ENCODE measurements at regions not wholly inside any gene's neighbourhood (a gene's known extent, or its start where the extent isn't known, plus 50 kb on each side); places are given as distances from the start of the nearest gene placed in this dataset.

- TF ChIP-seq, protein P1, sequence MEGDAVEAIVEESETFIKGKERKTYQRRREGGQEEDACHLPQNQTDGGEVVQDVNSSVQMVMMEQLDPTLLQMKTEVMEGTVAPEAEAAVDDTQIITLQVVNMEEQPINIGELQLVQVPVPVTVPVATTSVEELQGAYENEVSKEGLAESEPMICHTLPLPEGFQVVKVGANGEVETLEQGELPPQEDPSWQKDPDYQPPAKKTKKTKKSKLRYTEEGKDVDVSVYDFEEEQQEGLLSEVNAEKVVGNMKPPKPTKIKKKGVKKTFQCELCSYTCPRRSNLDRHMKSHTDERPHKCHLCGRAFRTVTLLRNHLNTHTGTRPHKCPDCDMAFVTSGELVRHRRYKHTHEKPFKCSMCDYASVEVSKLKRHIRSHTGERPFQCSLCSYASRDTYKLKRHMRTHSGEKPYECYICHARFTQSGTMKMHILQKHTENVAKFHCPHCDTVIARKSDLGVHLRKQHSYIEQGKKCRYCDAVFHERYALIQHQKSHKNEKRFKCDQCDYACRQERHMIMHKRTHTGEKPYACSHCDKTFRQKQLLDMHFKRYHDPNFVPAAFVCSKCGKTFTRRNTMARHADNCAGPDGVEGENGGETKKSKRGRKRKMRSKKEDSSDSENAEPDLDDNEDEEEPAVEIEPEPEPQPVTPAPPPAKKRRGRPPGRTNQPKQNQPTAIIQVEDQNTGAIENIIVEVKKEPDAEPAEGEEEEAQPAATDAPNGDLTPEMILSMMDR (conservative IDR thresholded peaks at IDR 0.05), result no peak
- no peak for TF ChIP-seq ZFX (IDR thresholded peaks at IDR 0.05)
Observed at GRCh38 chr4:156516698-156517097, 454.9 kb downstream of the PDGFC start.
